Thyroid gland (tissue), 4 donors: ENCODE measurements at regions not wholly inside any gene's neighbourhood (a gene's known extent, or its start where the extent isn't known, plus 50 kb on each side); places are given as distances from the start of the nearest gene placed in this dataset.

Source experiments
- POLR2A ChIP-seq, 2 donors: fragments of 450-650 bp; IDR thresholded peaks; one replicate each; pipeline ENCODE4 v1.6.1; 2017; ENCODE audit warnings: antibody characterized with exemption in 2 of 2, mild to moderate bottlenecking in 2 of 2, moderate library complexity in 1 of 2
- TF ChIP-seq, protein P1 (sequence below), 6 experiments: fragments of 200-600 bp in 3 of 6; fragments of 450-650 bp in 3 of 6; sonication (generic) in 3 of 6; IDR thresholded peaks; one replicate each; pipeline ENCODE4 v1.5.1; 2016 to 2019; ENCODE audit warnings: antibody characterized with exemption in 6 of 6, mild to moderate bottlenecking in 2 of 6, inconsistent platforms in 1 of 6, moderate library complexity in 1 of 6

DNA sequence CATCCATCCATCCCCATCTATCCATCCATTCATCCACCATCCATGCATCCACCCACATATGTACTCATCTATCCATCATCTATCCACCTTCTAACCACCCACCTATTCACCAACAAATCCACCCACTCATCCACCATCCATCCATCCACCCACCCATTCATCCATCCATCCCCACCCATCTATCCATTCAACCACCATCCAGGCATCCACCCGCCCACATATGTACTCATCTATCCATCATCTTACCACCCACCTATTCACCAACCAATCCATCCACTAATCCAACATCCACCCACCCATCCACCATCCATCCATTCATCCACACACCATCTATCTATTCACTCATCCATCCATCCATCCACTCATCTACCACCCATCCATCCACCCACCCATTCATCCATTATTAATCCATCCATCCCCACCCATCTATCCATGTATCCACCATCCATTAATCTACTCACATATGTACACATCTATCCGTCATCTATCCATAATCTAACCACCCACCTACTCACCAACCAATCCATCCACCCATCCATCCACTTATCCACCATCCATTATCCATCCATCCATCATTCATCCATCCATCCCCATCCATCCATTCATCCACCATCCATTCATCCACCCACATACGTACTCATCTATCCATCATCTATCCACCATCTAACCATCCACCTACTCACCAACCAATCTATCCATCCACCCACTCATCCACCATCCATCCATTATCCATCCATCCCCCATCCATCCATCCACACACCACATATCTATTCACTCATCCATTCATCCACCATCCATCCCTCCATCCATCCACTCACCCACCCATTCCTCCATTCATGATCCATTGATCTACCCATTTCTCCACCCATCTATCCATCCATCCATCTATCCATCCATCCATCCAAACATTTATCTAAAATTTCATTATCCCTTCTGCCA is 940.0 kb downstream of the BRD1 start:
- TF ChIP-seq, protein P1, sequence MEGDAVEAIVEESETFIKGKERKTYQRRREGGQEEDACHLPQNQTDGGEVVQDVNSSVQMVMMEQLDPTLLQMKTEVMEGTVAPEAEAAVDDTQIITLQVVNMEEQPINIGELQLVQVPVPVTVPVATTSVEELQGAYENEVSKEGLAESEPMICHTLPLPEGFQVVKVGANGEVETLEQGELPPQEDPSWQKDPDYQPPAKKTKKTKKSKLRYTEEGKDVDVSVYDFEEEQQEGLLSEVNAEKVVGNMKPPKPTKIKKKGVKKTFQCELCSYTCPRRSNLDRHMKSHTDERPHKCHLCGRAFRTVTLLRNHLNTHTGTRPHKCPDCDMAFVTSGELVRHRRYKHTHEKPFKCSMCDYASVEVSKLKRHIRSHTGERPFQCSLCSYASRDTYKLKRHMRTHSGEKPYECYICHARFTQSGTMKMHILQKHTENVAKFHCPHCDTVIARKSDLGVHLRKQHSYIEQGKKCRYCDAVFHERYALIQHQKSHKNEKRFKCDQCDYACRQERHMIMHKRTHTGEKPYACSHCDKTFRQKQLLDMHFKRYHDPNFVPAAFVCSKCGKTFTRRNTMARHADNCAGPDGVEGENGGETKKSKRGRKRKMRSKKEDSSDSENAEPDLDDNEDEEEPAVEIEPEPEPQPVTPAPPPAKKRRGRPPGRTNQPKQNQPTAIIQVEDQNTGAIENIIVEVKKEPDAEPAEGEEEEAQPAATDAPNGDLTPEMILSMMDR (IDR thresholded peaks at IDR 0.05), result no peak
- no peak for TF ChIP-seq POLR2A (IDR thresholded peaks at IDR 0.05)
